WTC11 (cell line): ENCODE measurements at regions not wholly inside any gene's neighbourhood (a gene's known extent, or its start where the extent isn't known, plus 50 kb on each side); places are given as distances from the start of the nearest gene placed in this dataset.

ENCODE experiments used
- ATAC-seq: fragments of 200-7000 bp; cut with Tn5 transposase; 2 replicates; pipeline ENCODE4 v1.10.0; 2021; ENCODE audit warnings: mild to moderate bottlenecking, moderate library complexity
- CTCF ChIA-PET: fragments of 300-600 bp; sonication (Branson Sonifier 250); formaldehyde crosslinking; loops from one replicate; lab custom pipeline; 2021; ENCODE audit warnings: antibody characterized with exemption; lab: Charles Lee
- POLR2A ChIA-PET: fragments of 350-600 bp; sonication (Branson Sonifier 250); formaldehyde crosslinking; loops from one replicate; lab custom pipeline; 2021; ENCODE audit warnings: antibody characterized with exemption; lab: Charles Lee
- DNase-seq: peaks from one replicate; pipeline ENCODE4 v3.0.0; 2021; ENCODE audit warnings: low spot score
- H3K27ac Mint-ChIP-seq: 2 replicates; pipeline ENCODE4 v1.8.0; 2021; ENCODE audit warnings: mixed read lengths
- H3K27me3 Mint-ChIP-seq: 2 replicates; pipeline ENCODE4 v1.8.0; 2021; ENCODE audit warnings: low read depth, mild to moderate bottlenecking, moderate library complexity, mixed read lengths
- H3K36me3 Mint-ChIP-seq: 2 replicates; pipeline ENCODE4 v1.8.0; 2021; ENCODE audit warnings: mixed read lengths
- H3K4me1 Mint-ChIP-seq: 2 replicates; pipeline ENCODE4 v1.8.0; 2022; ENCODE audit warnings: mixed read lengths
- H3K4me3 Mint-ChIP-seq: 2 replicates; pipeline ENCODE4 v1.8.0; 2021; ENCODE audit warnings: mild to moderate bottlenecking, moderate library complexity, mixed read lengths
- H3K9me3 Mint-ChIP-seq: 2 replicates; pipeline ENCODE4 v1.8.0; 2021; ENCODE audit warnings: mixed read lengths
- AR ChIP-seq: fragments of 250-450 bp; sonication (Bioruptor Pico); IDR thresholded peaks from 2 replicates; pipeline ENCODE4 v1.9.0; 2021; ENCODE audit warnings: mild to moderate bottlenecking
- ATF2 ChIP-seq: sonication (generic); formaldehyde crosslinking; IDR thresholded peaks from 2 replicates; pipeline ENCODE4 v1.8.1; 2022; ENCODE audit warnings: low read depth, missing genetic modification reagents, borderline replicate concordance
- CREM ChIP-seq: sonication (generic); formaldehyde crosslinking; IDR thresholded peaks from 2 replicates; pipeline ENCODE4 v1.8.1; 2022; ENCODE audit warnings: mild to moderate bottlenecking, missing genetic modification reagents, moderate library complexity
- CTCF ChIP-seq: fragments of 200-600 bp; IDR thresholded peaks from 2 replicates; pipeline ENCODE4 v1.8.0; 2022; ENCODE audit warnings: antibody characterized with exemption
- ELF4 ChIP-seq: sonication (generic); formaldehyde crosslinking; IDR thresholded peaks from 2 replicates; pipeline ENCODE4 v1.8.1; 2022; ENCODE audit warnings: low read depth, mild to moderate bottlenecking, moderate library complexity, missing genetic modification reagents
- ETV6 ChIP-seq: sonication (generic); formaldehyde crosslinking; IDR thresholded peaks from 2 replicates; pipeline ENCODE4 v1.8.1; 2022; ENCODE audit warnings: mild to moderate bottlenecking, missing genetic modification reagents
- FOXJ3 ChIP-seq: sonication (generic); formaldehyde crosslinking; IDR thresholded peaks from 2 replicates; pipeline ENCODE4 v1.9.0; 2021; ENCODE audit warnings: missing genetic modification reagents, mild to moderate bottlenecking, borderline replicate concordance
- GRHL2 ChIP-seq: fragments of 250-450 bp; sonication (Bioruptor Pico); IDR thresholded peaks from 2 replicates; pipeline ENCODE4 v1.8.0; 2022; ENCODE audit warnings: mild to moderate bottlenecking, moderate library complexity; ENCODE audit not compliant: insufficient replicate concordance, severe bottlenecking
- GTF2I ChIP-seq: fragments of 250-450 bp; sonication (Bioruptor Pico); conservative IDR thresholded peaks from 2 replicates; pipeline ENCODE4 v1.4.0; 2021; ENCODE audit warnings: mild to moderate bottlenecking
- IRF2 ChIP-seq: sonication (generic); formaldehyde crosslinking; IDR thresholded peaks from 2 replicates; pipeline ENCODE4 v1.8.0; 2022; ENCODE audit warnings: low read depth, missing genetic modification reagents, borderline replicate concordance
- MLX ChIP-seq: sonication (generic); formaldehyde crosslinking; IDR thresholded peaks from 2 replicates; pipeline ENCODE4 v1.8.1; 2023; ENCODE audit warnings: mild to moderate bottlenecking, missing genetic modification reagents, moderate library complexity
- OVOL2 ChIP-seq: fragments of 250-450 bp; sonication (Bioruptor Pico); IDR thresholded peaks from 2 replicates; pipeline ENCODE4 v1.9.0; 2021; ENCODE audit warnings: mild to moderate bottlenecking, borderline replicate concordance
- PRDM15 ChIP-seq: sonication (generic); formaldehyde crosslinking; IDR thresholded peaks from 2 replicates; pipeline ENCODE4 v1.8.0; 2022; ENCODE audit warnings: missing genetic modification reagents
- PREB ChIP-seq: sonication (generic); formaldehyde crosslinking; IDR thresholded peaks from 2 replicates; pipeline ENCODE4 v1.8.1; 2022; ENCODE audit warnings: mild to moderate bottlenecking, missing genetic modification reagents, moderate library complexity, borderline replicate concordance
- PRRX2 ChIP-seq: fragments of 250-450 bp; sonication (Bioruptor Pico); IDR thresholded peaks from 2 replicates; pipeline ENCODE4 v1.8.0; 2021; ENCODE audit warnings: mild to moderate bottlenecking
- RORB ChIP-seq: fragments of 250-450 bp; sonication (Bioruptor Pico); IDR thresholded peaks from 2 replicates; pipeline ENCODE4 v1.9.0; 2021; ENCODE audit warnings: mild to moderate bottlenecking
- SMAD4 ChIP-seq: sonication (generic); formaldehyde crosslinking; IDR thresholded peaks from 2 replicates; pipeline ENCODE4 v1.8.0; 2022; ENCODE audit warnings: mild to moderate bottlenecking, missing genetic modification reagents
- USF1 ChIP-seq: sonication (generic); formaldehyde crosslinking; IDR thresholded peaks from 2 replicates; pipeline ENCODE4 v1.8.0; 2022; ENCODE audit warnings: mild to moderate bottlenecking, missing genetic modification reagents
- ZBTB43 ChIP-seq: sonication (generic); formaldehyde crosslinking; IDR thresholded peaks from 2 replicates; pipeline ENCODE4 v1.8.1; 2023; ENCODE audit warnings: mild to moderate bottlenecking, missing genetic modification reagents
- ZNF281 ChIP-seq: sonication (generic); formaldehyde crosslinking; IDR thresholded peaks from 2 replicates; pipeline ENCODE4 v1.8.0; 2023; ENCODE audit warnings: mild to moderate bottlenecking, missing genetic modification reagents
- ZNF396 ChIP-seq: fragments of 250-450 bp; sonication (Bioruptor Pico); IDR thresholded peaks from 2 replicates; pipeline ENCODE4 v1.8.0; 2021; ENCODE audit warnings: mild to moderate bottlenecking, moderate library complexity, borderline replicate concordance

GRCh38 chr5:10120934-10121333, 128.8 kb downstream of the ATPSCKMT start (continued):
- TF ChIP-seq ATF2 (CRISPR knock-in tag) (no peak), RORB (CRISPR knock-in tag) (no peak), PRRX2 (CRISPR knock-in tag) (no peak), USF1 (CRISPR knock-in tag) (no peak), OVOL2 (CRISPR knock-in tag) (no peak), ETV6 (CRISPR knock-in tag) (no peak), ZNF281 (CRISPR knock-in tag) (no peak), GRHL2 (no peak), ZNF396 (no peak), SMAD4 (no peak)

GRCh38 chr5:10118150-10118549, 131.5 kb downstream of the ATPSCKMT start:
- CTCF ChIA-PET: interaction anchor here (1.6 kb wide), 1 partner anchor 9 kb away, joined by 4 read pairs; no protein-coding TSS in a partner anchor
- Mint-ChIP-seq H3K4me3 (no peak overlapping the region), H3K9me3 (peaks cover 18% of the 10 kb centered on the region), H3K27me3 (no peaks in the 10 kb centered on the region; the same call in 1 of the 2 replicates), H3K27ac (no peak overlapping the region), H3K4me1 (0 out of 2 replicates have a peak, but pooled peaks cover 2% of the 10 kb centered on the region), H3K36me3 (no peaks in the 10 kb centered on the region; the same call in 1 of the 2 replicates)
- DNase-seq (no peak), ATAC-seq (no peak)
- POLR2A ChIA-PET: no interaction called here
- TF ChIP-seq PREB (no peak), CTCF (no peak), PRDM15 (CRISPR knock-in tag) (no peak), GTF2I (CRISPR knock-in tag) (no peak), IRF2 (no peak), MLX (no peak), ZBTB43 (CRISPR knock-in tag) (no peak), FOXJ3 (CRISPR knock-in tag) (no peak), CREM (CRISPR knock-in tag) (no peak), ELF4 (CRISPR knock-in tag) (no peak), AR (CRISPR knock-in tag) (no peak)
